ENCODE measurements at regions not wholly inside any gene's neighbourhood (a gene's known extent, or its start where the extent isn't known, plus 50 kb on each side); places are given as distances from the start of the nearest gene placed in this dataset.

GRCh38 chr5:29780401-29780800, 1413.1 kb upstream of the CDH6 start:
- DNase-seq: no peak

- DNase-seq: no peak
Observed at GRCh38 chr5:29779141-29779540, 1414.3 kb upstream of the CDH6 start.

DNA sequence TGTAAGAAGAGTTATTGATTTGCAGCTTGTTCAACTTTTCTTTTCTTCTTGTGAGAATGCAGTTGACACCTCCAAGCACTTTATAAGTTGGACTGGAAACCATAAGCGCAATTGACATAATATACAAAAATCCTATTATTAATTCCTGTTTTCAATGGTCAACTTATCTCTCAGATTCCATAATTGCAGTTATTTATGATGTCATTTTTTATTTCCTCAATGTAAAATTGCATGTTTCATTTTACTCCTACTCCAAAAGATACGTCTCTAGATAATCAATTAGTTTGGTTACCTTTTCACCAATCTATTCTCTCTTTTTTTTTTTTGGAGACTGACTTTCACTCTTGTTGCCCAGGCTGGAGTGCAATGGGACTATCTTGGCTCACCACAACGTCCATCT, 1416.1 kb upstream of the CDH6 start:
- DNase-seq: no peak

DNA sequence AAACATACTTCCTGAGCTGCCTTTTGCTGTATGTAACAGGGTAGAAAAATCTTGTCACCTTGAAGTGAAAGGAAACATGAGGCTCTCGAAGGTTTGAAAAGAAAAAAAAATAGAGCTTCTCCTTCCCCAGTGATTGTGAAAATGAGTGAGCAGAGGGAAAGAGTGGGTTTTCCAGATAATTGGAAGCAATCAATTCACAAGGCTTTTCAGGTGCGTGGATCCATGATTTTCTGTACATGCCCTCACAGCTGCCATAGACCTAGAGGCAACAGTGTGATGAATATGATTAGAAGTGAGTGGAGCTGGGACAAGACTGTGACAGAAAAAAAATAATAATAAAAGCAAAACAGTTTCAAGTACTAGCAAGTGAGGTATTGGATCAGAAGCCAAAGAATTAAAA, 1422.5 kb upstream of the CDH6 start:
- no peak for DNase-seq

- no peak for DNase-seq
Observed at GRCh38 chr5:29769474-29769873, 1424.0 kb upstream of the CDH6 start.

GRCh38 chr5:29758986-29759421, 1434.5 kb upstream of the CDH6 start:
- no peak for DNase-seq

DNA sequence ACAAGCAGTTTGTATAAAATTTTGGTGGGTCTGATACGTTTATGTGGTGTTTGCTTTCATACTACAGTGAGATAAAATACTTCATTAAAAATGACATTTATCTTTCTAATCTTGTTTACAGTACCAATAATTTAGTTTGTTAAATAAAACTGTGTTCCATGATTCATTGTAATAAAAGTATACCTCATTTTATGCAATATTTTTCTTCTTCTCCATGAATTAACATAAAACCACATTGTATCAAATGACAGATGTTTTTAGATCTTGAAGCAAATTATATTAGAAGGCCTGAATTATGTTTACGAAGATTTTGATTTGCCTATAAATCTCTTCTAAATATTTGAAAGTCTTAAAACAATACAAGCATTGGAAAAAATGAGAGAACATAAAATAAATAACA, 1443.0 kb upstream of the CDH6 start:
- no peak for DNase-seq

GRCh38 chr5:29744618-29745017, 1448.9 kb upstream of the CDH6 start:
- no peak for DNase-seq

- DNase-seq: no peak
Observed at GRCh38 chr5:29720954-29721353, 1472.5 kb upstream of the CDH6 start.

- DNase-seq: no peak
Observed at GRCh38 chr5:29719171-29719570, 1474.3 kb upstream of the CDH6 start.

GRCh38 chr5:29715167-29715566, 1478.3 kb upstream of the CDH6 start:
- no peak for DNase-seq

DNA sequence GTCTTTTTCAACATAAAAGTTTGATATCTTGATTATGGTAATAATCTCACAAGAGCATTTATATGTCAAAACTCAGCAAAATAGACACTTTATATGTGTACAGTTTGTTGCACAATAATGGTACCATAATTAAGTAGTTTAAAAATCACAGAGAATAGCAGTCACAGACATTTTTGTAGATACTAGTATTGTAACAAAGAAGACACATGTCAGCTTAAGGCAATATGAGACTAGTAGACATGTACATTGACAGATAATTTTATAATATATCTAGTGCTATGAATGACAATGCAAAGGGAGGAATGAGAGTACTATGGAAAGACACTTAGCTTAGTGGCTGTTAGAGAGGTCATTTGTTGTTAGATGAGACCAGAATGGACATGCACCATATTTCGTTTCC, 1490.6 kb upstream of the CDH6 start:
- DNase-seq: no peak

DNA sequence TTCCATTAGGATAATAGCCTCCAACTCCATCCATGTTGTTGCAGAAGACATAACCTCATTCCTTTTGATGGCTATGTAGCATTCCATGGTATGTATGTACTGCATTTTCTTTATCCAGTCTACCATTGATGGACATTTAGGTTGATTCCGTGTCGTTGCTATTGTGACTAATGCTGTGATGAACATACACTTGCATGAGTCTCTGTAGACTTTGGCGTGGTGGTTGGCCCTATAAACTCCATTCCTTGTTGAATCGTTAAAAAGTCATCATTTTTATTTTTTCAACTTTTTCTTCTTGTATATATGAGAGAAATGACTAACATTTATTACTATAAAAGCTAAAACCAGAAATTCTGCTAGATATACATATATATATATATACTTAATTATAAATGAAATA, 1491.9 kb upstream of the CDH6 start:
- DNase-seq: no peak

- DNase-seq: no peak
Observed at GRCh38 chr5:29697785-29698414, 1495.6 kb upstream of the CDH6 start.

GRCh38 chr5:29697278-29697677, 1496.2 kb upstream of the CDH6 start:
- no peak for DNase-seq

GRCh38 chr5:29672678-29673077, 1520.8 kb upstream of the CDH6 start:
- no peak for DNase-seq

DNA sequence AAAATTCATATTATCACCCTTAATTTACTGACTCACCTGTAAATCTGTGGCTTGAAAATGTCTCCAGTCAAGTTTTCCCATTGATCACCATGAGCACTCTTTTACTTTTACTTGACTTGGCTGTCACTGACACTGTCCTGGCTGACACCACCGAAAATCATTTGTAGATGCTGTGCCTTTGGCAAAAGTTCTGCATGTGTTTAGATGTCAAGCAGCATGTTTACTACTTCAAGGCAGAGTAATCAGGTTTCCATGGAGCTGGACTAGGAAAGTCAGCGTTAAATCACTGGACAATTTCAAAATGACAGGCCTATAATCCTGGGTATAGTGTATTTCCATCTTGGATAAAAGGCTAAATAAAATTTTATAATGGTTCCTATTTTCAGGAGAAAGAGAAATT, 1530.6 kb upstream of the CDH6 start:
- DNase-seq: no peak

GRCh38 chr5:29654954-29655353, 1538.5 kb upstream of the CDH6 start:
- DNase-seq: no peak

DNA sequence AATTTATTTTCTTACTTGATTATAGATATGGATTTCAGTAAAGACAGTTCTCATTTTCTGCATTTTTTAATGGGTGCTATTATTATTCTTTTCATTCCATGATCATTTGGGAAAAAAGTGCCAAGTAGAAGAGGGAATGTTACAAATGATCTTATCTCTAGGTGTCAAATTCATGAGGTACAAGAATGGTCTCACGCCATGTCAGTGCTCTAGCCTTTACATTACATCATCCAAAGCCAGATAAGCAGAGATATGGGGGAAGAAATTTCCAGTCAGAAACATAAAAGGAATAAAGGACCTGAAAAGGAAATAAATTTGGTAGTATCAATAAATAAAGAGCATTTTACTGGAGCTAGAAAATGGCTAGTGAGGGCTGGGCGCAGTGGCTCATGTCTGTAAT, 1544.2 kb upstream of the CDH6 start:
- DNase-seq: no peak

- no peak for DNase-seq
Observed at GRCh38 chr5:29642601-29643000, 1550.9 kb upstream of the CDH6 start.

GRCh38 chr5:29614206-29614605, 1579.3 kb upstream of the CDH6 start:
- no peak for DNase-seq

DNA sequence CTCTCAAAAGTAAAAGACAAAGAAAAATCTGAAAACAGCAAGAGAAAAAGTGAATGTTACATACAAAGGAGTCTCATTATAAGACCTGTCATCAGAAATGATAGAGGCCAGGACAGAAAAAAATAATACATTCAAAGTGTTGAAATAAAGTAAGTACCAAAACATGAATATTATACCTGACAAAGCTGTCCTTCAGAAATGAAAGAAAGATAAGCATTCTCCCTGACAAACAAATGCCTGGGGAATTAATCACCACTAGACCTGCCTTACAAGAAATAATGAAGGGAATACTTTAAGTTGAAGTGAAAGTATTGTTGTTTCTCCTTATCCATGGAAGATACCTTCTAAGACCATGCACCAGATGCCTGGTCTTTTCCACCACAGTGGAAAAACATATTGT, 1605.2 kb upstream of the CDH6 start:
- no peak for DNase-seq

GRCh38 chr5:29587832-29588231, 1605.7 kb upstream of the CDH6 start:
- no peak for DNase-seq

GRCh38 chr5:29568028-29568427, 1625.5 kb upstream of the CDH6 start:
- no peak for DNase-seq

DNA sequence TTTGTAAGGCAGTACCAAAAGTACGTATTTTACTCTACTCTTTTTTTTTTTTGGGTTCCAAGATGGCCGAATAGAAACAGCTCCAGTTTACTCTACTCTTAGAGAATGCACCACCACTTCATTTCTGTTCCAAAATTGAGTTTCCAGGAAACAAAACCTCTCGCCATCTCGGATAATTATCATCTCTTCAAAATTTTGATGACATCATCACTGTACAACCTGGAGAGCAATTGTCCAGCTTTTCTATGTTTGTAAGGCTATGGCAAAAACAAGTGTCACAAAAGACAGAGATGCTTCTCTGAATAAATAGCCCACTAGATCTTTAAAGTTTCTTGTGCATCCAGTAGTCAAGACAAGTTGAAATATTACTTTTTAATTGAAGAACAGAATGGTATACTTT, 1631.9 kb upstream of the CDH6 start:
- no peak for DNase-seq

DNA sequence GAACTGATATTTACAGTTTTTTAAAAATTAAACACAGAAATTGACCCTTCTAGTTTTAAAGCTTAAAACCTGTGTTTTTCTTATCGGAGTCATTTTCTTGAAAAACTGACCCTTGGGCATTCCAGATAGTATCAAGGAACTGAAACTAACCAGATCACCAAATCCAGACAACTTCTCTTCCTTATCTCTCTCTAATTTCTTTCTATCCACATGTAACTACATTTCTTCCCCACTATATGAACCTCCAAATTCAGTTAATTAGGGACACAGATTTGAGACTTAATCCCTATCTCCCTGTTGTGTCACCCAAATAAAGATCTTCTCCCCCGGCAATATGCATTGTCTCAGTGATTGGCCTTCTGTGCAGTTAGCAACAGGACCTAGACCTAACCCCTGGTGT, 1643.0 kb upstream of the CDH6 start:
- DNase-seq: no peak
